GM12891 (cell line): ENCODE measurements at regions not wholly inside any gene's neighbourhood (a gene's known extent, or its start where the extent isn't known, plus 50 kb on each side); places are given as distances from the start of the nearest gene placed in this dataset.

ENCODE experiments used
- POLR2A ChIP-seq: IDR thresholded peaks from 2 replicates; pipeline ENCODE4 v1.6.1; 2011; ENCODE audit warnings: low read depth, low read length, control low read depth
- POLR2AphosphoS5 ChIP-seq: IDR thresholded peaks from 2 replicates; pipeline ENCODE4 v1.6.1; 2011; ENCODE audit warnings: low read depth, low read length, control low read depth
- POU2F2 ChIP-seq: IDR thresholded peaks from 2 replicates; pipeline ENCODE4 v1.6.1; 2011; ENCODE audit warnings: low read depth, mild to moderate bottlenecking, control low read depth, low read length, moderate library complexity
- SPI1 ChIP-seq: IDR thresholded peaks from 2 replicates; pipeline ENCODE4 v1.6.1; 2011; ENCODE audit warnings: low read depth, low read length, control low read depth
- TAF1 ChIP-seq: IDR thresholded peaks from 2 replicates; pipeline ENCODE4 v1.6.1; 2011; ENCODE audit warnings: low read depth, low read length, control low read depth

DNA sequence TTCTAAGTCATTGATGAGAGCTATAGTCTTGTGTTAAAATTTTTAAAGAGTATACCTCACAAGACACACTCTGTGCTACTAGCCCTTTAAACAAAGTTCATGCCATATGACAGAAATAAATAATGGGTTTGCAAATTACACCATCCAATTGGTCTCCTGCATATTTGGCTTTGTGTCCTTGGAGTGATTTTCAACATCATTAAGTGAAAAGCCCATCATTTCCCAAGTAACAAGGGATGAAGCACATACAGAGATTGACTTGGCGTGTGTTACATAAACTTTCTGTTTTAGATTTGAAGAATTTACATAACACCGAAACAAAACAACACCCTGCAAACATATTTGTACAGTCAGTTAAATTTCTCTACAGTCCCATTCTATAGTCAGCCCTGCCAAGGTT lies 216.9 kb upstream of the NEIL3 start:
- TF ChIP-seq POU2F2 (no peak), POLR2A (no peak), TAF1 (no peak), POLR2AphosphoS5 (no peak), SPI1 (no peak)
